HEK293 (cell line): ENCODE measurements at regions not wholly inside any gene's neighbourhood (a gene's known extent, or its start where the extent isn't known, plus 50 kb on each side); places are given as distances from the start of the nearest gene placed in this dataset.
A peak's percentile ranks its signal among the peaks of the same experiment; 100 is the strongest.
"Not testable (repeated sequence)": the region's sequence is repeated elsewhere in the genome, so short reads cannot be mapped to it uniquely, and the experiment has no call there.

Experiments used
- CTCF ChIA-PET: fragments of 350-600 bp; formaldehyde crosslinking; extraction: SDS; loops from one replicate; lab custom pipeline; 2021; ENCODE audit warnings: antibody characterized with exemption; lab: Yijun Ruan, JAX
- POLR2A ChIA-PET: fragments of 300-600 bp; formaldehyde crosslinking; extraction: SDS; loops from one replicate; lab custom pipeline; 2020; ENCODE audit warnings: antibody characterized with exemption, inconsistent platforms; lab: Yijun Ruan, JAX
- H3K27ac ChIP-seq: fragments of 200-500 bp; sonication (Bioruptor generic); 2 replicates; pipeline ENCODE4 v1.5.1; 2014; ENCODE audit warnings: low read depth, low read length, control low read depth, inconsistent platforms; ENCODE audit errors: extremely low read depth
- H3K36me3 ChIP-seq, 2 experiments: fragments of 200-500 bp in 1 of 2; sonication (Bioruptor generic) in 1 of 2; 1 replicate in 1 of 2; 2 replicates in 1 of 2; pipeline ENCODE4 v1.5.1; 2014 to 2017; ENCODE audit warnings: inconsistent platforms in 2 of 2, low read length in 2 of 2; ENCODE audit not compliant: control insufficient read depth in 2 of 2, insufficient read depth in 1 of 2
- H3K4me1 ChIP-seq: fragments of 200-500 bp; sonication (Bioruptor generic); 2 replicates; pipeline ENCODE4 v1.5.1; 2014; ENCODE audit warnings: mild to moderate bottlenecking, low read length, inconsistent platforms; ENCODE audit not compliant: control insufficient read depth, insufficient read depth
- H3K4me3 ChIP-seq: 2 replicates; pipeline ENCODE4 v1.5.1; 2011; ENCODE audit warnings: low read depth, mild to moderate bottlenecking, control low read depth, low read length, moderate library complexity
- H3K9me3 ChIP-seq: fragments of 200-500 bp; sonication (Bioruptor generic); 2 replicates; pipeline ENCODE4 v1.5.1; 2014; ENCODE audit warnings: low read depth, low read length, inconsistent platforms; ENCODE audit not compliant: control insufficient read depth, insufficient read depth
- GFI1B ChIP-seq: fragments of 450-650 bp; formaldehyde crosslinking; IDR thresholded peaks from 2 replicates; pipeline ENCODE4 v1.5.1; 2016; ENCODE audit warnings: missing biosample characterization, missing genetic modification characterization
- REPIN1 ChIP-seq: fragments of 450-650 bp; formaldehyde crosslinking; IDR thresholded peaks from 2 replicates; pipeline ENCODE4 v1.5.1; 2017; ENCODE audit warnings: missing biosample characterization, missing genetic modification characterization, low read depth
- SCRT1 ChIP-seq: fragments of 450-650 bp; formaldehyde crosslinking; IDR thresholded peaks from 2 replicates; pipeline ENCODE4 v1.5.1; 2016; ENCODE audit warnings: missing biosample characterization, missing genetic modification characterization, borderline replicate concordance
- SETDB1 ChIP-seq: IDR thresholded peaks from one replicate; pipeline ENCODE4 v1.6.1; 2017; ENCODE audit warnings: mild to moderate bottlenecking, low read length, moderate library complexity, mixed read lengths; ENCODE audit not compliant: insufficient read length
- SP7 ChIP-seq: fragments of 450-650 bp; formaldehyde crosslinking; IDR thresholded peaks from 2 replicates; pipeline ENCODE4 v1.5.1; 2016; ENCODE audit warnings: missing biosample characterization, missing genetic modification characterization
- ZFHX2 ChIP-seq: fragments of 450-650 bp; formaldehyde crosslinking; conservative IDR thresholded peaks from 2 replicates; pipeline ENCODE4 v1.5.1; 2016; ENCODE audit warnings: missing biosample characterization, missing genetic modification characterization
- ZNF121 ChIP-seq: fragments of 450-650 bp; formaldehyde crosslinking; IDR thresholded peaks from 2 replicates; pipeline ENCODE4 v1.5.1; 2016; ENCODE audit warnings: missing biosample characterization, missing genetic modification characterization
- ZNF140 ChIP-seq: fragments of 450-650 bp; formaldehyde crosslinking; IDR thresholded peaks from 2 replicates; pipeline ENCODE4 v1.5.1; 2016; ENCODE audit warnings: missing biosample characterization, missing genetic modification characterization
- ZNF169 ChIP-seq: fragments of 450-650 bp; formaldehyde crosslinking; IDR thresholded peaks from 2 replicates; pipeline ENCODE4 v1.5.1; 2016; ENCODE audit warnings: missing biosample characterization, missing genetic modification characterization
- ZNF2 ChIP-seq: fragments of 450-650 bp; formaldehyde crosslinking; IDR thresholded peaks from 2 replicates; pipeline ENCODE4 v1.5.1; 2016; ENCODE audit warnings: missing biosample characterization, missing genetic modification characterization
- ZNF239 ChIP-seq: fragments of 450-650 bp; formaldehyde crosslinking; IDR thresholded peaks from 2 replicates; pipeline ENCODE4 v1.5.1; 2016; ENCODE audit warnings: missing biosample characterization, missing genetic modification characterization
- ZNF292 ChIP-seq: fragments of 450-650 bp; formaldehyde crosslinking; IDR thresholded peaks from 2 replicates; pipeline ENCODE4 v1.5.1; 2016; ENCODE audit warnings: low read depth, missing biosample characterization, missing genetic modification characterization, borderline replicate concordance
- ZNF366 ChIP-seq: fragments of 450-650 bp; formaldehyde crosslinking; conservative IDR thresholded peaks from 2 replicates; pipeline ENCODE4 v1.5.1; 2016; ENCODE audit warnings: missing biosample characterization, missing genetic modification characterization
- ZNF391 ChIP-seq: fragments of 450-650 bp; formaldehyde crosslinking; IDR thresholded peaks from 2 replicates; pipeline ENCODE4 v1.5.1; 2016; ENCODE audit warnings: low read depth, missing biosample characterization, missing genetic modification characterization, borderline replicate concordance
- ZNF426 ChIP-seq: fragments of 450-650 bp; formaldehyde crosslinking; IDR thresholded peaks from 2 replicates; pipeline ENCODE4 v1.5.1; 2017; ENCODE audit warnings: missing biosample characterization, missing genetic modification characterization, mild to moderate bottlenecking, inconsistent platforms, moderate library complexity
- ZNF555 ChIP-seq: fragments of 450-650 bp; formaldehyde crosslinking; conservative IDR thresholded peaks from 2 replicates; pipeline ENCODE4 v1.5.1; 2017; ENCODE audit warnings: missing biosample characterization, mild to moderate bottlenecking, missing genetic modification characterization, inconsistent platforms
- ZNF571 ChIP-seq: fragments of 450-650 bp; formaldehyde crosslinking; IDR thresholded peaks from 2 replicates; pipeline ENCODE4 v1.5.0; 2017; ENCODE audit warnings: missing biosample characterization, missing genetic modification characterization
- ZNF600 ChIP-seq: fragments of 450-650 bp; formaldehyde crosslinking; IDR thresholded peaks from 2 replicates; pipeline ENCODE4 v1.5.1; 2016; ENCODE audit warnings: missing biosample characterization, missing genetic modification characterization
- ZNF621 ChIP-seq: fragments of 450-650 bp; formaldehyde crosslinking; IDR thresholded peaks from 2 replicates; pipeline ENCODE4 v1.5.1; 2017; ENCODE audit warnings: missing biosample characterization, missing genetic modification characterization
- ZNF624 ChIP-seq: fragments of 450-650 bp; formaldehyde crosslinking; IDR thresholded peaks from 2 replicates; pipeline ENCODE4 v1.5.1; 2017; ENCODE audit warnings: missing biosample characterization, missing genetic modification characterization
- ZNF658 ChIP-seq: fragments of 450-650 bp; formaldehyde crosslinking; IDR thresholded peaks from 2 replicates; pipeline ENCODE4; 2016; ENCODE audit warnings: missing biosample characterization, missing genetic modification characterization
- ZNF677 ChIP-seq: fragments of 450-650 bp; IDR thresholded peaks from 2 replicates; pipeline ENCODE4 v1.5.0; 2018; ENCODE audit warnings: missing biosample characterization, mild to moderate bottlenecking, missing genetic modification characterization, moderate library complexity
- ZNF776 ChIP-seq: fragments of 450-650 bp; formaldehyde crosslinking; IDR thresholded peaks from 2 replicates; pipeline ENCODE4 v1.5.0; 2017; ENCODE audit warnings: missing biosample characterization, missing genetic modification characterization, borderline replicate concordance
- ZXDB ChIP-seq: fragments of 450-650 bp; formaldehyde crosslinking; IDR thresholded peaks from 2 replicates; pipeline ENCODE4 v1.5.1; 2016; ENCODE audit warnings: missing biosample characterization, missing genetic modification characterization
- TF ChIP-seq, protein P1 (sequence below): fragments of 450-650 bp; formaldehyde crosslinking; IDR thresholded peaks from 2 replicates; pipeline ENCODE4 v1.5.1; 2016; ENCODE audit warnings: missing biosample characterization, missing genetic modification characterization
- TF ChIP-seq, protein P2 (sequence below): fragments of 450-650 bp; formaldehyde crosslinking; IDR thresholded peaks from 2 replicates; pipeline ENCODE4 v1.5.1; 2017; ENCODE audit warnings: missing biosample characterization, missing genetic modification characterization
- TF ChIP-seq, protein P3 (sequence below): fragments of 450-650 bp; formaldehyde crosslinking; IDR thresholded peaks from 2 replicates; pipeline ENCODE4 v1.5.1; 2016; ENCODE audit warnings: missing biosample characterization, missing genetic modification characterization
- TF ChIP-seq, protein P4 (sequence below): fragments of 450-650 bp; formaldehyde crosslinking; optimal IDR thresholded peaks from 2 replicates; pipeline ENCODE3; 2016; ENCODE audit warnings: missing biosample characterization, mild to moderate bottlenecking, missing genetic modification characterization

DNA sequence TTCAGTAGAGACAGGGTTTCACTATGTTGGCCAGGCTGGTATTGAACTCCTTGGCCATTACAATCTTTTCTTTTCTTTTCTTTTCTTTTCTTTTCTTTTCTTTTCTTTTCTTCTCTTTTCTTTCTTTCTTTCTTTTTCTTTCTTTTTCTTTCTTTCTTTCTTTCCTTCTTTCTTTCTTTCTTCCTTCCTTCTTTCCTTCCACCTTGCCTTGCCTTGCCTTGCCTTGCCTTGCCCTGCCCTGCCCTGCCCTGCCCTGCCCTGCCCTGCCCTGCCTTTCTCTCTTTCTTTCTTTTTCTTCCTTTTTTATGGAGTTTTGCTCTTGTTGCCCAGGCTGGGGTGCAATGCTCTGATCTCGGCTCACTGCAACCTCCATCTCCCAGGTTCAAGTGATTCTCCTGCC, 112.5 kb upstream of the HAO2 start:
- CTCF ChIA-PET, POLR2A ChIA-PET: not testable (repeated sequence)

DNA sequence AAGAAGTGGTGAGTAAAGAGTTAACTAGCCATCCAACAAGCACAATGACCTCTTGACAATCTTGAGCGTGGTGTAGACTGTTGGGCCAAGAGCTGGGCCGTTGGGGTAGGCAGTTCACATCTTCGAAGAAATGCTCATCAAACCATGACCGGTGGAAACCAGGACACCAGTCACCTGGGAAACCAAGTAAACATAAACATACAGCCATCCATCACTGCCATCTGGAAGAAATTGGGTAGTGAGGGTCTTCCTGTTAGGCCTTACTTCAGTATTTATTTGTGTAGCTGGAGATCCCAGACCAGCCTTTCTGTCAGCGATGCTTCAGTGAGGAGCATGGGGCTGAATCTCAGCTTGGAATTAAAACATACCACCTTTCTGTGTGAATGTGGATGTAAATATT, 108.1 kb upstream of the HAO2 start:
- POLR2A ChIA-PET = no interaction called here
- CTCF ChIA-PET = interaction anchor here (0.9 to 2.1 kb wide), 3 partner anchors 15 to 40 kb away, joined by 3 to 7 read pairs (median 3); no protein-coding TSS in a partner anchor
- H3K36me3 ChIP-seq = no peaks in the 10 kb centered on the region
- no peak overlapping the region for H3K4me3 ChIP-seq
- no peak for TF ChIP-seq SETDB1
- TF ChIP-seq ZNF677 (tag by site-specific recombination) = no peak
- no peak for TF ChIP-seq ZNF2
- no peak for TF ChIP-seq ZNF391 (tag by site-specific recombination)
- no peak for TF ChIP-seq ZNF292 (tag by site-specific recombination)
- no peak for TF ChIP-seq ZNF121 (tag by site-specific recombination)
- no peak overlapping the region for H3K27ac ChIP-seq
- H3K9me3 ChIP-seq = no peaks in the 10 kb centered on the region
- H3K4me1 ChIP-seq = no peaks in the 10 kb centered on the region

More for the DNA sequence above, 112.5 kb upstream of the HAO2 start:
- not testable (repeated sequence) for H3K27ac ChIP-seq, H3K9me3 ChIP-seq, H3K4me1 ChIP-seq, H3K4me3 ChIP-seq, H3K36me3 ChIP-seq
- TF ChIP-seq ZNF621 (tag by site-specific recombination) = peak; percentile 78; the same call in 1 of the 2 replicates
- TF ChIP-seq ZNF366 (tag by site-specific recombination) = peak; percentile 69

DNA sequence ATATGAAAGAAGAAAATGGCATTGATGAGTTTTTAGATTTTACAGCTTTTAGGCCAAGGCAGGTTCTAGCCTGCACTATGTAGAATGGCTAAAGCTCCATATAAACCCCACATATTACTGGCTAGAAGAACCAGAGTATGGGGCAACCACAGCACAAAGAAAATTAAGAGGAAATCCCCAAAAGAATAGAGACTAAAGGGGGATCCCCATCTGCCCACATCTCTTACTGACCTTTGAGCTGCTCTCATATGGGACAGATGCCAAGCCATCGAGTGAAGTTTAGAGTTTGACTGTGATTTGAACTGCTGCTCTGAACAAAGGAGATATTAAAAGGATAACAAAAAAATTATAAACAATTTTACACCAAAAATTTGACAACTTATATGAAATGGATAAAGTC, 102.2 kb upstream of the HAO2 start:
- CTCF ChIA-PET = interaction anchor here (0.6 to 2.4 kb wide), 3 partner anchors 9 to 1135 kb away, joined by 3 to 13 read pairs (median 6); no protein-coding TSS in a partner anchor
- H3K4me1 ChIP-seq = no peaks in the 10 kb centered on the region

More for the DNA sequence above, 102.2 kb upstream of the HAO2 start:
- POLR2A ChIA-PET = no interaction called here
- Histone ChIP-seq H3K9me3 (no peaks in the 10 kb centered on the region), H3K36me3 (no peaks in the 10 kb centered on the region), H3K4me3 (no peak overlapping the region), H3K27ac (no peak overlapping the region)
- no peak for TF ChIP-seq ZNF140
- TF ChIP-seq, protein P1, sequence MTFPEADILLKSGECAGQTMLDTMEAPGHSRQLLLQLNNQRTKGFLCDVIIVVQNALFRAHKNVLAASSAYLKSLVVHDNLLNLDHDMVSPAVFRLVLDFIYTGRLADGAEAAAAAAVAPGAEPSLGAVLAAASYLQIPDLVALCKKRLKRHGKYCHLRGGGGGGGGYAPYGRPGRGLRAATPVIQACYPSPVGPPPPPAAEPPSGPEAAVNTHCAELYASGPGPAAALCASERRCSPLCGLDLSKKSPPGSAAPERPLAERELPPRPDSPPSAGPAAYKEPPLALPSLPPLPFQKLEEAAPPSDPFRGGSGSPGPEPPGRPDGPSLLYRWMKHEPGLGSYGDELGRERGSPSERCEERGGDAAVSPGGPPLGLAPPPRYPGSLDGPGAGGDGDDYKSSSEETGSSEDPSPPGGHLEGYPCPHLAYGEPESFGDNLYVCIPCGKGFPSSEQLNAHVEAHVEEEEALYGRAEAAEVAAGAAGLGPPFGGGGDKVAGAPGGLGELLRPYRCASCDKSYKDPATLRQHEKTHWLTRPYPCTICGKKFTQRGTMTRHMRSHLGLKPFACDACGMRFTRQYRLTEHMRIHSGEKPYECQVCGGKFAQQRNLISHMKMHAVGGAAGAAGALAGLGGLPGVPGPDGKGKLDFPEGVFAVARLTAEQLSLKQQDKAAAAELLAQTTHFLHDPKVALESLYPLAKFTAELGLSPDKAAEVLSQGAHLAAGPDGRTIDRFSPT (tag by site-specific recombination) = no peak
- TF ChIP-seq, protein P2, sequence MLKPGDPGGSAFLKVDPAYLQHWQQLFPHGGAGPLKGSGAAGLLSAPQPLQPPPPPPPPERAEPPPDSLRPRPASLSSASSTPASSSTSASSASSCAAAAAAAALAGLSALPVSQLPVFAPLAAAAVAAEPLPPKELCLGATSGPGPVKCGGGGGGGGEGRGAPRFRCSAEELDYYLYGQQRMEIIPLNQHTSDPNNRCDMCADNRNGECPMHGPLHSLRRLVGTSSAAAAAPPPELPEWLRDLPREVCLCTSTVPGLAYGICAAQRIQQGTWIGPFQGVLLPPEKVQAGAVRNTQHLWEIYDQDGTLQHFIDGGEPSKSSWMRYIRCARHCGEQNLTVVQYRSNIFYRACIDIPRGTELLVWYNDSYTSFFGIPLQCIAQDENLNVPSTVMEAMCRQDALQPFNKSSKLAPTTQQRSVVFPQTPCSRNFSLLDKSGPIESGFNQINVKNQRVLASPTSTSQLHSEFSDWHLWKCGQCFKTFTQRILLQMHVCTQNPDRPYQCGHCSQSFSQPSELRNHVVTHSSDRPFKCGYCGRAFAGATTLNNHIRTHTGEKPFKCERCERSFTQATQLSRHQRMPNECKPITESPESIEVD (tag by site-specific recombination) = no peak
- TF ChIP-seq ZNF658 (tag by site-specific recombination) = no peak
- no peak for TF ChIP-seq ZNF571 (tag by site-specific recombination)
- no peak for TF ChIP-seq ZNF426
- no peak for TF ChIP-seq ZNF776 (tag by site-specific recombination)
- no peak for TF ChIP-seq ZFHX2 (tag by site-specific recombination)
- TF ChIP-seq SCRT1 (tag by site-specific recombination) = no peak
- TF ChIP-seq ZNF624 (tag by site-specific recombination) = no peak
- TF ChIP-seq GFI1B = no peak
- TF ChIP-seq ZNF169 (tag by site-specific recombination) = no peak
- no peak for TF ChIP-seq ZNF600 (tag by site-specific recombination)
- TF ChIP-seq REPIN1 = no peak
- TF ChIP-seq ZNF555 = no peak
- no peak for TF ChIP-seq ZNF239 (tag by site-specific recombination)
- TF ChIP-seq, protein P3, sequence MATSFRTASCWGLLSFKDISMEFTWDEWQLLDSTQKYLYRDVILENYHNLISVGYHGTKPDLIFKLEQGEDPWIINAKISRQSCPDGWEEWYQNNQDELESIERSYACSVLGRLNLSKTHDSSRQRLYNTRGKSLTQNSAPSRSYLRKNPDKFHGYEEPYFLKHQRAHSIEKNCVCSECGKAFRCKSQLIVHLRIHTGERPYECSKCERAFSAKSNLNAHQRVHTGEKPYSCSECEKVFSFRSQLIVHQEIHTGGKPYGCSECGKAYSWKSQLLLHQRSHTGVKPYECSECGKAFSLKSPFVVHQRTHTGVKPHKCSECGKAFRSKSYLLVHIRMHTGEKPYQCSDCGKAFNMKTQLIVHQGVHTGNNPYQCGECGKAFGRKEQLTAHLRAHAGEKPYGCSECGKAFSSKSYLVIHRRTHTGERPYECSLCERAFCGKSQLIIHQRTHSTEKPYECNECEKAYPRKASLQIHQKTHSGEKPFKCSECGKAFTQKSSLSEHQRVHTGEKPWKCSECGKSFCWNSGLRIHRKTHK = no peak
- TF ChIP-seq, protein P4, sequence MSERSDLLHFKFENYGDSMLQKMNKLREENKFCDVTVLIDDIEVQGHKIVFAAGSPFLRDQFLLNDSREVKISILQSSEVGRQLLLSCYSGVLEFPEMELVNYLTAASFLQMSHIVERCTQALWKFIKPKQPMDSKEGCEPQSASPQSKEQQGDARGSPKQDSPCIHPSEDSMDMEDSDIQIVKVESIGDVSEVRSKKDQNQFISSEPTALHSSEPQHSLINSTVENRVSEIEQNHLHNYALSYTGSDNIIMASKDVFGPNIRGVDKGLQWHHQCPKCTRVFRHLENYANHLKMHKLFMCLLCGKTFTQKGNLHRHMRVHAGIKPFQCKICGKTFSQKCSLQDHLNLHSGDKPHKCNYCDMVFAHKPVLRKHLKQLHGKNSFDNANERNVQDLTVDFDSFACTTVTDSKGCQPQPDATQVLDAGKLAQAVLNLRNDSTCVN (tag by site-specific recombination) = no peak
- no peak for TF ChIP-seq SP7 (tag by site-specific recombination)
- TF ChIP-seq ZXDB (tag by site-specific recombination) = no peak
